ENCODE measurements at regions not wholly inside any gene's neighbourhood (a gene's known extent, or its start where the extent isn't known, plus 50 kb on each side); places are given as distances from the start of the nearest gene placed in this dataset.

- Histone ChIP-seq H3K9me3 (replicated peaks; ENCODE audit: control insufficient read depth, insufficient read depth, low read length) (no peaks in the 10 kb centered on the region), H3K4me2 (ENCODE audit: insufficient read depth, low read length) (no peak overlapping the region), H3K4me3 (replicated peaks in 1 of 3; ENCODE audit: insufficient read depth in 1 of 3, low read depth in 1 of 3, low read length in 3 of 3) (no peak overlapping the region), H3K4me1 (ENCODE audit: control insufficient read depth, extremely low read depth, insufficient read depth, low read length) (no peaks in the 10 kb centered on the region), H3K9me1 (replicated peaks; ENCODE audit: control insufficient read depth, extremely low read depth, insufficient read depth, low read length) (no peaks in the 10 kb centered on the region), H4K20me1 (replicated peaks; ENCODE audit: control insufficient read depth, extremely low read depth, insufficient read depth, low read length) (no peaks in the 10 kb centered on the region), H3K36me3 (ENCODE audit: control insufficient read depth in 2 of 2, extremely low read depth in 1 of 2, insufficient read depth in 2 of 2, low read length in 2 of 2) (peaks cover 0 to 2% of the 10 kb centered on the region in 2 experiments), H3K27me3 (ENCODE audit: control insufficient read depth in 2 of 2, insufficient read depth in 2 of 2, low read length in 2 of 2) (no peaks in the 10 kb centered on the region), H3K27ac (ENCODE audit: insufficient read depth, low read depth, low read length) (no peak overlapping the region), H2AFZ (ENCODE audit: low read depth, low read length) (no peak overlapping the region), H3K9ac (replicated peaks; ENCODE audit: extremely low read depth, insufficient read depth, low read length) (no peak overlapping the region), H3K79me2 (ENCODE audit: control insufficient read depth, insufficient read depth, low read length) (peaks cover 4% of the 10 kb centered on the region)
- CTCF ChIA-PET: no interaction called here
- TF ChIP-seq FOS (IDR thresholded peaks at IDR 0.05; ENCODE audit: borderline replicate concordance, insufficient read depth, low read length) (no peak), GATA2 (IDR thresholded peaks at IDR 0.05; ENCODE audit: insufficient read depth, insufficient read length, low read depth, low read length) (no peak), POLR2A (IDR thresholded peaks at IDR 0.05; ENCODE audit: low read depth, low read length) (no peak), JUN (IDR thresholded peaks at IDR 0.05; ENCODE audit: borderline replicate concordance, insufficient read depth, insufficient read length, low read depth) (no peak), CTCF (IDR thresholded peaks at IDR 0.05; ENCODE audit: extremely low read depth in 1 of 2, insufficient read depth in 1 of 2, low read depth in 1 of 2, low read length in 2 of 2) (no peak), MAX (IDR thresholded peaks at IDR 0.05; ENCODE audit: insufficient read depth, insufficient read length) (no peak), EZH2 (IDR thresholded peaks at IDR 0.05; ENCODE audit: borderline replicate concordance, low read depth, low read length, severe bottlenecking) (no peak)
- POLR2A ChIA-PET: no interaction called here
- no TSS peak for BruUV-seq (replicated peaks)
- DNase-seq (ENCODE audit: low read depth, low spot score) (no peak), FAIRE-seq (no peak)
- dilution Hi-C loops (cut with MboI; ENCODE audit: extremely low pct_ligation_motif_present, low sequenced_read_pairs): no loop called here
- intact Hi-C loops (cut with micrococcal nuclease): no loop called here
These were observed 76.3 kb downstream of the BOLA3 start for GRCh38 chr2:74071426-74071825.
